CD14-positive monocyte (primary cell): ENCODE measurements at regions not wholly inside any gene's neighbourhood (a gene's known extent, or its start where the extent isn't known, plus 50 kb on each side); places are given as distances from the start of the nearest gene placed in this dataset.

Experiments
- DNase-seq, 3 donors: peaks; one replicate each; pipeline ENCODE4 v3.0.0-alpha.2; 2011 to 2022
- H2AFZ ChIP-seq: 2 replicates; pipeline ENCODE4 v1.6.0; 2012; ENCODE audit warnings: mild to moderate bottlenecking, low read depth, low read length, inconsistent platforms; ENCODE audit not compliant: insufficient read depth, poor library complexity, severe bottlenecking
- H3K27ac ChIP-seq, 2 donors: 1 replicate in 1 of 2; 2 replicates in 1 of 2; pipeline ENCODE4 v1.5.1; 2012 to 2013; ENCODE audit warnings: low read length in 2 of 2, control low read depth in 1 of 2, inconsistent platforms in 1 of 2, low read depth in 1 of 2, mild to moderate bottlenecking in 1 of 2
- H3K27me3 ChIP-seq, 2 donors: one replicate each; pipeline versions ENCODE4 v1.6.0 to v1.6.1; 2011 to 2013; ENCODE audit warnings: low read length in 2 of 2; ENCODE audit not compliant: control insufficient read depth in 2 of 2, insufficient read depth in 2 of 2
- H3K36me3 ChIP-seq, 2 donors: replicated peaks in 1 of 2; 1 replicate in 1 of 2; 2 replicates in 1 of 2; pipeline versions ENCODE4 v1.5.1 to v1.6.1; 2012 to 2013; ENCODE audit warnings: low read length in 2 of 2, control low read depth in 1 of 2, inconsistent platforms in 1 of 2, mild to moderate bottlenecking in 1 of 2; ENCODE audit not compliant: insufficient read depth in 2 of 2, control insufficient read depth in 1 of 2
- H3K4me1 ChIP-seq, 2 donors: 1 replicate in 1 of 2; 2 replicates in 1 of 2; pipeline versions ENCODE4 v1.5.1 to v1.6.1; 2012 to 2013; ENCODE audit warnings: low read length in 2 of 2, control low read depth in 1 of 2, inconsistent platforms in 1 of 2, mild to moderate bottlenecking in 1 of 2, moderate library complexity in 1 of 2; ENCODE audit not compliant: insufficient read depth in 2 of 2, control insufficient read depth in 1 of 2
- H3K4me2 ChIP-seq: replicated peaks from 2 replicates; pipeline ENCODE3; 2012; ENCODE audit warnings: low read length, moderate library complexity, mild to moderate bottlenecking; ENCODE audit not compliant: poor library complexity, severe bottlenecking; ENCODE audit errors: extremely low read depth
- H3K4me3 ChIP-seq, 3 experiments: fragments of 200-600 bp in 1 of 3; sonication (generic) in 1 of 3; replicated peaks in 1 of 3; 1 replicate in 2 of 3; 2 replicates in 1 of 3; pipeline ENCODE4 v1.5.1; 2011 to 2013; ENCODE audit warnings: low read length in 3 of 3, mild to moderate bottlenecking in 3 of 3, control low read depth in 2 of 3, low read depth in 2 of 3, inconsistent platforms in 1 of 3, moderate library complexity in 1 of 3
- H3K79me2 ChIP-seq: 2 replicates; pipeline ENCODE4 v1.6.0; 2012; ENCODE audit warnings: mild to moderate bottlenecking, control low read depth, inconsistent platforms, low read length, moderate library complexity; ENCODE audit not compliant: insufficient read depth
- H3K9ac ChIP-seq: 2 replicates; pipeline ENCODE4 v1.6.0; 2017; ENCODE audit warnings: low read length, mild to moderate bottlenecking; ENCODE audit not compliant: insufficient read depth, poor library complexity, severe bottlenecking
- H3K9me3 ChIP-seq, 2 donors: replicated peaks in 1 of 2; 1 replicate in 1 of 2; 2 replicates in 1 of 2; pipeline versions ENCODE4 v1.5.1 to v1.6.1; 2012 to 2013; ENCODE audit warnings: low read length in 2 of 2, control low read depth in 1 of 2; ENCODE audit not compliant: control insufficient read depth in 1 of 2, insufficient read depth in 1 of 2
- H4K20me1 ChIP-seq: 2 replicates; pipeline ENCODE4 v1.6.0; 2012; ENCODE audit warnings: mild to moderate bottlenecking, low read length, control low read depth, moderate library complexity; ENCODE audit not compliant: insufficient read depth
- H3K27ac Mint-ChIP-seq, 7 donors: one replicate each; pipeline ENCODE4 v1.8.0; 2020; ENCODE audit warnings: mild to moderate bottlenecking in 7 of 7, mixed read lengths in 7 of 7, moderate library complexity in 6 of 7, inconsistent platforms in 2 of 7
- H3K27me3 Mint-ChIP-seq, 3 donors: one replicate each; pipeline ENCODE4 v1.8.0; 2021 to 2022; ENCODE audit warnings: low read depth in 3 of 3, mild to moderate bottlenecking in 3 of 3, mixed read lengths in 3 of 3, moderate library complexity in 3 of 3, inconsistent platforms in 1 of 3
- H3K36me3 Mint-ChIP-seq, 2 donors: one replicate each; pipeline ENCODE4 v1.8.0; 2020; ENCODE audit warnings: mixed read lengths in 2 of 2, inconsistent platforms in 1 of 2, mild to moderate bottlenecking in 1 of 2
- H3K4me1 Mint-ChIP-seq: one replicate; pipeline ENCODE4 v1.8.0; 2020; ENCODE audit warnings: mild to moderate bottlenecking, mixed read lengths
- H3K4me3 Mint-ChIP-seq, 2 donors: one replicate each; pipeline ENCODE4 v1.8.0; 2020; ENCODE audit warnings: mild to moderate bottlenecking in 2 of 2, mixed read lengths in 2 of 2, moderate library complexity in 1 of 2
- H3K9me3 Mint-ChIP-seq, 7 donors: one replicate each; pipeline ENCODE4 v1.8.0; 2020 to 2022; ENCODE audit warnings: mixed read lengths in 7 of 7, mild to moderate bottlenecking in 6 of 7, moderate library complexity in 6 of 7, inconsistent platforms in 2 of 7
- CTCF ChIP-seq: fragments of 200-600 bp; IDR thresholded peaks from one replicate; pipeline ENCODE4 v1.8.0; 2022; ENCODE audit warnings: antibody characterized with exemption, mild to moderate bottlenecking
- WGBS: methylation state at CpG from one replicate; pipeline ENCODE4 v1.1.5; 2013; ENCODE audit warnings: missing lambda C conversion rate; ENCODE audit not compliant: insufficient coverage; 5-methylcytosine and 5-hydroxymethylcytosine counted together
- intact Hi-C, 2 donors: fragments of 100-400 bp; cut with micrococcal nuclease; formaldehyde crosslinking; loops; one replicate each; pipeline versions ENCODE4 v1.15.0 to v1.15.1; 2023

- intact Hi-C loops = no loop called here
- Mint-ChIP-seq H3K4me1 (peaks cover 10% of the 10 kb centered on the region), H3K9me3 (peaks cover 0 to 2% (median 0%) of the 10 kb centered on the region in 7 donors), H3K27ac (no peak overlapping the region), H3K27me3 (peaks cover 0 to 8% (median 2%) of the 10 kb centered on the region in 3 donors), H3K4me3 (no peak overlapping the region), H3K36me3 (no peaks in the 10 kb centered on the region)
- Histone ChIP-seq H3K4me2 (no peak overlapping the region), H3K27me3 (peaks cover 0 to 2% of the 10 kb centered on the region in 2 donors), H3K36me3 (no peaks in the 10 kb centered on the region), H3K9me3 (no peaks in the 10 kb centered on the region), H3K4me3 (no peak overlapping the region), H3K27ac (no peak overlapping the region), H3K9ac (no peak overlapping the region), H4K20me1 (no peaks in the 10 kb centered on the region), H3K4me1 (peaks cover 5 to 8% of the 10 kb centered on the region in 2 donors), H3K79me2 (no peaks in the 10 kb centered on the region), H2AFZ (no peak overlapping the region)
- DNase-seq = no peak
- no peak for TF ChIP-seq CTCF
- no CpG with 5 or more reads among the region's 2 CpGs for WGBS
Observed at GRCh38 chr17:70355185-70355584, 185.9 kb downstream of the KCNJ2 start.

GRCh38 chr17:70357190-70357589 lies 187.9 kb downstream of the KCNJ2 start:
- H3K27me3 ChIP-seq = peaks cover 0 to 5% of the 10 kb centered on the region in 2 donors
- 96% methylated on average over 4 of the region's 5 CpGs for WGBS

More at GRCh38 chr17:70357190-70357589, 187.9 kb downstream of the KCNJ2 start:
- Histone ChIP-seq H3K79me2 (no peaks in the 10 kb centered on the region), H2AFZ (no peak overlapping the region), H3K27ac (no peak overlapping the region), H3K9me3 (no peaks in the 10 kb centered on the region), H3K9ac (no peak overlapping the region), H4K20me1 (no peaks in the 10 kb centered on the region), H3K4me2 (no peak overlapping the region), H3K36me3 (no peaks in the 10 kb centered on the region), H3K4me1 (peaks cover 5 to 7% of the 10 kb centered on the region in 2 donors), H3K4me3 (no peak overlapping the region)
- no peak for TF ChIP-seq CTCF
- H3K36me3 Mint-ChIP-seq = no peaks in the 10 kb centered on the region
- H3K27me3 Mint-ChIP-seq = peaks cover 6 to 25% (median 8%) of the 10 kb centered on the region in 3 donors
- no peak overlapping the region for H3K4me3 Mint-ChIP-seq
- no peak overlapping the region for H3K27ac Mint-ChIP-seq
- peaks cover 10% of the 10 kb centered on the region for H3K4me1 Mint-ChIP-seq
- no peak for DNase-seq
- intact Hi-C loops = no loop called here
- H3K9me3 Mint-ChIP-seq = peaks cover 0 to 3% (median 0%) of the 10 kb centered on the region in 7 donors
